Body of pancreas (tissue), 4 donors: ENCODE measurements at regions not wholly inside any gene's neighbourhood (a gene's known extent, or its start where the extent isn't known, plus 50 kb on each side); places are given as distances from the start of the nearest gene placed in this dataset.

Experiments used
- POLR2A ChIP-seq, 3 donors: fragments of 450-650 bp; IDR thresholded peaks; one replicate each; pipeline ENCODE4 v1.6.1; 2016; ENCODE audit warnings: antibody characterized with exemption in 3 of 3, mild to moderate bottlenecking in 2 of 3
- TF ChIP-seq, protein P1 (sequence below), 7 experiments: fragments of 450-650 bp in 4 of 7; fragments of 200-600 bp in 3 of 7; sonication (generic) in 3 of 7; IDR thresholded peaks; one replicate each; pipeline ENCODE4 v1.5.1; 2016 to 2019; ENCODE audit warnings: antibody characterized with exemption in 7 of 7

DNA sequence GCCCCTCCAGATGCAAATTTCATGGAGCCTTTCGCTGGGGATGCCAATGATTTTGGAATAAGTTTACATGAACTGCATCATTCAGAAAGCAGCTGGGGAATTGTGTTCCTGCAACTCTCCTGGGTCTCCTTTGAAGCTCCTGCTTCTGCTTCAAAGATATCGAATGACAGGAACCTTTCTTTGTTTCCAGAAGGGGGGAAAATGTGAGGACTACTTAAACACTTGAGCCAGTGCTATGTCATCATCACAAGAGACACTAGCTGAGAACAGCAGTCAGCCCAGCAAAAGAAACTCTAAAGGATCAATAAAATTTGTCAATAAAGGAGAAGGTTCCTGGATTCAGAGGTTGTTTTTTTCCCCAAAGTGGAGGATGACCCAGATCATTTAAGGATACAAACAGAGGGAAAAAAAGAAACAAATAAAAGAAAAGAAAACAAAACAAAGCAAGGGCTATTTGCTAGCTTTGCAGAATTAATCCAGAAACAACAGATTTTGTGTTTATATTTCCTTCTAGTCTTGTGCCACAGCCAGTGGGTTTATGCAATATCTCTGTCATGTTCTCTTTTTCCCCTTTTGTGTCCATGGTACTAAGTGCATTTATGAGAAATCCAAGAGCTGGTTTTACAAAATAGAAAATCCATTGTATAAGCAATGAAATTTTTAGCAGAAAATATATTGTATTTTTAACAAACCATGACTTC, 463.7 kb downstream of the CDH2 start:
- TF ChIP-seq, protein P1, sequence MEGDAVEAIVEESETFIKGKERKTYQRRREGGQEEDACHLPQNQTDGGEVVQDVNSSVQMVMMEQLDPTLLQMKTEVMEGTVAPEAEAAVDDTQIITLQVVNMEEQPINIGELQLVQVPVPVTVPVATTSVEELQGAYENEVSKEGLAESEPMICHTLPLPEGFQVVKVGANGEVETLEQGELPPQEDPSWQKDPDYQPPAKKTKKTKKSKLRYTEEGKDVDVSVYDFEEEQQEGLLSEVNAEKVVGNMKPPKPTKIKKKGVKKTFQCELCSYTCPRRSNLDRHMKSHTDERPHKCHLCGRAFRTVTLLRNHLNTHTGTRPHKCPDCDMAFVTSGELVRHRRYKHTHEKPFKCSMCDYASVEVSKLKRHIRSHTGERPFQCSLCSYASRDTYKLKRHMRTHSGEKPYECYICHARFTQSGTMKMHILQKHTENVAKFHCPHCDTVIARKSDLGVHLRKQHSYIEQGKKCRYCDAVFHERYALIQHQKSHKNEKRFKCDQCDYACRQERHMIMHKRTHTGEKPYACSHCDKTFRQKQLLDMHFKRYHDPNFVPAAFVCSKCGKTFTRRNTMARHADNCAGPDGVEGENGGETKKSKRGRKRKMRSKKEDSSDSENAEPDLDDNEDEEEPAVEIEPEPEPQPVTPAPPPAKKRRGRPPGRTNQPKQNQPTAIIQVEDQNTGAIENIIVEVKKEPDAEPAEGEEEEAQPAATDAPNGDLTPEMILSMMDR (IDR thresholded peaks at IDR 0.05) = no peak
- no peak for TF ChIP-seq POLR2A (IDR thresholded peaks at IDR 0.05)
